HEK293 (cell line): ENCODE measurements at regions not wholly inside any gene's neighbourhood (a gene's known extent, or its start where the extent isn't known, plus 50 kb on each side); places are given as distances from the start of the nearest gene placed in this dataset.

Experiments
- CTCF ChIA-PET: fragments of 350-600 bp; formaldehyde crosslinking; extraction: SDS; loops from one replicate; lab custom pipeline; 2021; ENCODE audit warnings: antibody characterized with exemption; lab: Yijun Ruan, JAX
- POLR2A ChIA-PET: fragments of 300-600 bp; formaldehyde crosslinking; extraction: SDS; loops from one replicate; lab custom pipeline; 2020; ENCODE audit warnings: antibody characterized with exemption, inconsistent platforms; lab: Yijun Ruan, JAX
- H3K27ac ChIP-seq: fragments of 200-500 bp; sonication (Bioruptor generic); 2 replicates; pipeline ENCODE4 v1.5.1; 2014; ENCODE audit warnings: low read depth, low read length, control low read depth, inconsistent platforms; ENCODE audit errors: extremely low read depth
- H3K36me3 ChIP-seq, 2 experiments: fragments of 200-500 bp in 1 of 2; sonication (Bioruptor generic) in 1 of 2; 1 replicate in 1 of 2; 2 replicates in 1 of 2; pipeline ENCODE4 v1.5.1; 2014 to 2017; ENCODE audit warnings: inconsistent platforms in 2 of 2, low read length in 2 of 2; ENCODE audit not compliant: control insufficient read depth in 2 of 2, insufficient read depth in 1 of 2
- H3K4me1 ChIP-seq: fragments of 200-500 bp; sonication (Bioruptor generic); 2 replicates; pipeline ENCODE4 v1.5.1; 2014; ENCODE audit warnings: mild to moderate bottlenecking, low read length, inconsistent platforms; ENCODE audit not compliant: control insufficient read depth, insufficient read depth
- H3K4me3 ChIP-seq: 2 replicates; pipeline ENCODE4 v1.5.1; 2011; ENCODE audit warnings: low read depth, mild to moderate bottlenecking, control low read depth, low read length, moderate library complexity
- H3K9me3 ChIP-seq: fragments of 200-500 bp; sonication (Bioruptor generic); 2 replicates; pipeline ENCODE4 v1.5.1; 2014; ENCODE audit warnings: low read depth, low read length, inconsistent platforms; ENCODE audit not compliant: control insufficient read depth, insufficient read depth
- ATF2 ChIP-seq: fragments of 450-650 bp; formaldehyde crosslinking; IDR thresholded peaks from 2 replicates; pipeline ENCODE4 v1.5.1; 2016; ENCODE audit warnings: missing biosample characterization, missing genetic modification characterization, low read depth
- CTCF ChIP-seq: fragments of 450-650 bp; formaldehyde crosslinking; IDR thresholded peaks from 2 replicates; pipeline ENCODE4 v1.5.1; 2016; ENCODE audit warnings: missing biosample characterization, missing genetic modification characterization
- ELK4 ChIP-seq: IDR thresholded peaks from 2 replicates; pipeline ENCODE4 v1.6.1; 2011; ENCODE audit warnings: mild to moderate bottlenecking, low read depth, low read length, borderline replicate concordance
- MZF1 ChIP-seq: fragments of 450-650 bp; formaldehyde crosslinking; IDR thresholded peaks from 2 replicates; pipeline ENCODE4 v1.5.1; 2017; ENCODE audit warnings: missing biosample characterization, missing genetic modification characterization, borderline replicate concordance
- RBAK ChIP-seq: fragments of 450-650 bp; formaldehyde crosslinking; IDR thresholded peaks from 2 replicates; pipeline ENCODE4 v1.5.1; 2016; ENCODE audit warnings: missing biosample characterization, missing genetic modification characterization
- ZFHX2 ChIP-seq: fragments of 450-650 bp; formaldehyde crosslinking; conservative IDR thresholded peaks from 2 replicates; pipeline ENCODE4 v1.5.1; 2016; ENCODE audit warnings: missing biosample characterization, missing genetic modification characterization
- ZIC2 ChIP-seq: fragments of 450-650 bp; formaldehyde crosslinking; IDR thresholded peaks from 2 replicates; pipeline ENCODE4 v1.5.1; 2016; ENCODE audit warnings: missing biosample characterization, missing genetic modification characterization
- ZNF133 ChIP-seq: fragments of 450-650 bp; formaldehyde crosslinking; IDR thresholded peaks from 2 replicates; pipeline ENCODE4 v1.5.1; 2016; ENCODE audit warnings: missing biosample characterization, missing genetic modification characterization
- ZNF2 ChIP-seq: fragments of 450-650 bp; formaldehyde crosslinking; IDR thresholded peaks from 2 replicates; pipeline ENCODE4 v1.5.1; 2016; ENCODE audit warnings: missing biosample characterization, missing genetic modification characterization
- ZNF214 ChIP-seq: fragments of 450-650 bp; formaldehyde crosslinking; IDR thresholded peaks from 2 replicates; pipeline ENCODE4 v1.5.1; 2017; ENCODE audit warnings: missing biosample characterization, mild to moderate bottlenecking, missing genetic modification characterization, borderline replicate concordance
- ZNF223 ChIP-seq: fragments of 450-650 bp; formaldehyde crosslinking; IDR thresholded peaks from 2 replicates; pipeline ENCODE4 v1.5.1; 2016; ENCODE audit warnings: missing biosample characterization, missing genetic modification characterization
- ZNF354C ChIP-seq: fragments of 450-650 bp; formaldehyde crosslinking; IDR thresholded peaks from 2 replicates; pipeline ENCODE4 v1.5.1; 2016; ENCODE audit warnings: missing biosample characterization, missing genetic modification characterization, low read depth, borderline replicate concordance
- ZNF426 ChIP-seq: fragments of 450-650 bp; formaldehyde crosslinking; IDR thresholded peaks from 2 replicates; pipeline ENCODE4 v1.5.1; 2017; ENCODE audit warnings: missing biosample characterization, missing genetic modification characterization, mild to moderate bottlenecking, inconsistent platforms, moderate library complexity
- ZNF449 ChIP-seq: fragments of 450-650 bp; formaldehyde crosslinking; IDR thresholded peaks from 2 replicates; pipeline ENCODE4 v1.5.1; 2017; ENCODE audit warnings: missing biosample characterization, mild to moderate bottlenecking, missing genetic modification characterization, moderate library complexity
- ZNF48 ChIP-seq: fragments of 450-650 bp; formaldehyde crosslinking; IDR thresholded peaks from 2 replicates; pipeline ENCODE4 v1.5.1; 2016; ENCODE audit warnings: missing biosample characterization, missing genetic modification characterization
- ZNF488 ChIP-seq: fragments of 450-650 bp; formaldehyde crosslinking; IDR thresholded peaks from 2 replicates; pipeline ENCODE4 v1.5.1; 2016; ENCODE audit warnings: missing biosample characterization, missing genetic modification characterization
- ZNF510 ChIP-seq: fragments of 450-650 bp; formaldehyde crosslinking; IDR thresholded peaks from 2 replicates; pipeline ENCODE4 v1.5.1; 2018; ENCODE audit warnings: mild to moderate bottlenecking, missing genetic modification characterization, missing biosample characterization; ENCODE audit not compliant: insufficient replicate concordance
- ZNF514 ChIP-seq: fragments of 450-650 bp; formaldehyde crosslinking; IDR thresholded peaks from 2 replicates; pipeline ENCODE4 v1.5.1; 2016; ENCODE audit warnings: missing biosample characterization, missing genetic modification characterization
- ZNF544 ChIP-seq: fragments of 450-650 bp; formaldehyde crosslinking; IDR thresholded peaks from 2 replicates; pipeline ENCODE4 v1.5.0; 2017; ENCODE audit warnings: missing biosample characterization, missing genetic modification characterization
- ZNF549 ChIP-seq: fragments of 450-650 bp; IDR thresholded peaks from 2 replicates; pipeline ENCODE4 v1.5.1; 2018; ENCODE audit warnings: missing biosample characterization, missing genetic modification characterization, mild to moderate bottlenecking, inconsistent platforms, moderate library complexity
- ZNF580 ChIP-seq: fragments of 450-650 bp; formaldehyde crosslinking; IDR thresholded peaks from 2 replicates; pipeline ENCODE4 v1.5.1; 2016; ENCODE audit warnings: missing biosample characterization, missing genetic modification characterization
- ZNF585B ChIP-seq: fragments of 450-650 bp; formaldehyde crosslinking; IDR thresholded peaks from 2 replicates; pipeline ENCODE4 v1.5.1; 2016; ENCODE audit warnings: missing biosample characterization, missing genetic modification characterization
- ZNF621 ChIP-seq: fragments of 450-650 bp; formaldehyde crosslinking; IDR thresholded peaks from 2 replicates; pipeline ENCODE4 v1.5.1; 2017; ENCODE audit warnings: missing biosample characterization, missing genetic modification characterization
- ZNF654 ChIP-seq: fragments of 450-650 bp; formaldehyde crosslinking; IDR thresholded peaks from 2 replicates; pipeline ENCODE4 v1.5.1; 2016; ENCODE audit warnings: low read depth, missing biosample characterization, missing genetic modification characterization
- ZNF692 ChIP-seq: fragments of 450-650 bp; formaldehyde crosslinking; IDR thresholded peaks from 2 replicates; pipeline ENCODE4 v1.5.1; 2016; ENCODE audit warnings: missing biosample characterization, missing genetic modification characterization

GRCh38 chr7:24025765-24026164 lies 258.2 kb upstream of the NPY start (continued):
- TF ChIP-seq ZNF692 (tag by site-specific recombination) (no peak), ZNF449 (tag by site-specific recombination) (no peak), ZNF214 (tag by site-specific recombination) (no peak), ZNF549 (tag by site-specific recombination) (no peak)
- TF ChIP-seq, all 188 proteins: peak for 0

- Histone ChIP-seq H3K4me1 (0 out of 2 replicates have a peak, but pooled peaks cover 3% of the 10 kb centered on the region), H3K36me3 (no peaks in the 10 kb centered on the region), H3K4me3 (no peak overlapping the region), H3K9me3 (no peaks in the 10 kb centered on the region), H3K27ac (no peak overlapping the region)
- ChIA-PET CTCF (no interaction called here), POLR2A (no interaction called here)
- no peak for TF ChIP-seq ZNF2 (tag by site-specific recombination)
- no peak for TF ChIP-seq ZNF585B (tag by site-specific recombination)
- TF ChIP-seq ELK4 = no peak
- no peak for TF ChIP-seq ZIC2 (tag by site-specific recombination)
- no peak for TF ChIP-seq ZFHX2 (tag by site-specific recombination)
- TF ChIP-seq ZNF354C = no peak
- TF ChIP-seq ZNF544 (tag by site-specific recombination) = no peak
- TF ChIP-seq ZNF654 (tag by site-specific recombination) = no peak
- TF ChIP-seq CTCF (tag by site-specific recombination) = no peak
- no peak for TF ChIP-seq RBAK (tag by site-specific recombination)
- TF ChIP-seq ZNF48 = no peak
- TF ChIP-seq ZNF510 (tag by site-specific recombination) = no peak
These were observed 257.6 kb upstream of the NPY start for GRCh38 chr7:24026351-24026750.

- no peak overlapping the region for H3K27ac ChIP-seq
- no peak overlapping the region for H3K4me3 ChIP-seq
- CTCF ChIA-PET = interaction anchor here (0.5 to 0.6 kb wide), 2 partner anchors 68 to 160 kb away, joined by 3 to 5 read pairs; no protein-coding TSS in a partner anchor
- 0 out of 2 replicates have a peak, but pooled peaks cover 3% of the 10 kb centered on the region for H3K4me1 ChIP-seq
- POLR2A ChIA-PET = no interaction called here
- no peaks in the 10 kb centered on the region for H3K36me3 ChIP-seq
- H3K9me3 ChIP-seq = no peaks in the 10 kb centered on the region
- TF ChIP-seq ZNF621 (tag by site-specific recombination) (no peak), MZF1 (tag by site-specific recombination) (no peak), ZNF580 (tag by site-specific recombination) (no peak), ZNF214 (tag by site-specific recombination) (no peak), ATF2 (no peak), ZNF488 (no peak), ZNF514 (no peak), ZNF426 (tag by site-specific recombination) (no peak), ZNF223 (no peak), ZNF133 (tag by site-specific recombination) (no peak)
These were observed 254.9 kb upstream of the NPY start for GRCh38 chr7:24029068-24029467.
